ENCODE measurements at regions not wholly inside any gene's neighbourhood (a gene's known extent, or its start where the extent isn't known, plus 50 kb on each side); places are given as distances from the start of the nearest gene placed in this dataset.

DNA sequence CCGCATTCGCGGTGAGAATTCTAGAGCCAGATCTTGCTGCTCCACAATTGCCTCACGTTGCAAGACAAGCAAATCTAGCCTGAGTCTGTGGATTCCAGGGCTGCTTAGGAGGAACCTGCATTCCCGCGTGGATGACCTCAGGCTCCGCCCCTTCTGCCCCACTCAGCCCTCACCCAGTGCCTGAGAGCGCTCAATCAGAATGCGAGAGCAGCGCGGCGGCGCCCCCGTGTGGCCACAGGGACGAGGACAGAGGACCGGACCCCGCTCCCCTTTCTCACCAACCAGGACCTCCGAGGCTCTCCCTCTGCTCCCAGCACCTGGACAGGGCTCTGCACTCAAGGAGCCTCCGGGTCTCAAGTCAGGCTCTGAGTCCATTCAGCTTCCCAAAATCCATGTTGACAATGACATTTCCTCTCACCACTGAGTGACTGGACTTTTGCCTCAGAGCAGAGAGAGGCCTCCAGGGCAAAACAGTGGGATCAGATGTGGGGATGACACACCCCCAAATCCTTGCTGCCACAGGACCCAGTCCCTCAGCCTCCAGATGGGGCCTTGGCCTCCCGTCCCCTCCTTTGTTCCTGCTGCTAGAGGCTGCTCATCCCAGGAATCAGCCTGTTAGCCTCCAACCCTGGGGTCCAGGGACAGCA, 52.0 kb downstream of the RPP21 start:
- TF ChIP-seq POLR2A (IDR thresholded peaks at IDR 0.05; ENCODE audit: low read length) (no peak), GATA1 (IDR thresholded peaks at IDR 0.05; ENCODE audit: low read depth, low read length) (no peak)

Measured in erythroblast (primary cell).